Kidney tubule cell (primary cell): ENCODE measurements at regions not wholly inside any gene's neighbourhood (a gene's known extent, or its start where the extent isn't known, plus 50 kb on each side); places are given as distances from the start of the nearest gene placed in this dataset.
"Not testable (repeated sequence)": the region's sequence is repeated elsewhere in the genome, so short reads cannot be mapped to it uniquely, and the experiment has no call there.

Source experiments
- DNase-seq: peaks from one replicate; pipeline ENCODE4 v3.0.0-alpha.2; 2018; ENCODE audit warnings: low spot score

- not testable (repeated sequence) for DNase-seq
Measured at GRCh38 chr12:10453-10852, 56.1 kb upstream of the IQSEC3 start.

- not testable (repeated sequence) for DNase-seq
Measured at GRCh38 chr12:10879-11812, 55.4 kb upstream of the IQSEC3 start.

- DNase-seq: not testable (repeated sequence)
Measured at GRCh38 chr12:12306-12705, 54.3 kb upstream of the IQSEC3 start.

- peak; percentile 1 for DNase-seq
Measured at GRCh38 chr12:12725-13640, 53.6 kb upstream of the IQSEC3 start.

- DNase-seq: peak; percentile 51
Measured at GRCh38 chr12:13841-14240, 52.7 kb upstream of the IQSEC3 start.

GRCh38 chr12:14696-15095, 51.9 kb upstream of the IQSEC3 start:
- DNase-seq: not testable (repeated sequence)

GRCh38 chr12:15381-15780, 51.2 kb upstream of the IQSEC3 start:
- DNase-seq: not testable (repeated sequence)

GRCh38 chr12:16019-16418, 50.5 kb upstream of the IQSEC3 start:
- not testable (repeated sequence) for DNase-seq

GRCh38 chr12:16541-16940, 50.0 kb upstream of the IQSEC3 start:
- not testable (repeated sequence) for DNase-seq
